Esophagus squamous epithelium (tissue), 5 donors: ENCODE measurements at regions not wholly inside any gene's neighbourhood (a gene's known extent, or its start where the extent isn't known, plus 50 kb on each side); places are given as distances from the start of the nearest gene placed in this dataset.

Source experiments
- DNase-seq: peaks from one replicate; lab custom pipeline; 2025; lab: John Stamatoyannopoulos, UW
- H3K27ac ChIP-seq, 4 donors: fragments of 200-600 bp; sonication (generic); one replicate each; pipeline ENCODE4 v1.5.1; 2016 to 2019; ENCODE audit warnings: mild to moderate bottlenecking in 1 of 4
- H3K27me3 ChIP-seq, 4 donors: fragments of 200-600 bp; sonication (generic); 1 replicate in 3 of 4; 2 replicates in 1 of 4; pipeline versions ENCODE4 v1.5.1 to v1.6.0; 2017 to 2021; ENCODE audit warnings: antibody characterized with exemption in 1 of 4
- H3K36me3 ChIP-seq, 3 donors: fragments of 200-600 bp; sonication (generic); one replicate each; pipeline ENCODE4 v1.5.1; 2016 to 2019
- H3K4me1 ChIP-seq, 3 donors: fragments of 200-600 bp; sonication (generic); one replicate each; pipeline ENCODE4 v1.5.1; 2017 to 2019
- H3K4me3 ChIP-seq, 4 donors: fragments of 200-600 bp; sonication (generic); 1 replicate in 3 of 4; 2 replicates in 1 of 4; pipeline ENCODE4 v1.5.1; 2016 to 2019; ENCODE audit warnings: mild to moderate bottlenecking in 2 of 4, moderate library complexity in 1 of 4
- H3K9me3 ChIP-seq, 3 donors: fragments of 200-600 bp; sonication (generic); one replicate each; pipeline ENCODE4 v1.5.1; 2016 to 2019
- CTCF ChIP-seq, 6 experiments: fragments of 450-650 bp in 4 of 6; fragments of 200-600 bp in 2 of 6; sonication (generic) in 2 of 6; IDR thresholded peaks; one replicate each; pipeline ENCODE4 v1.5.1; 2016 to 2019; ENCODE audit warnings: antibody characterized with exemption in 6 of 6, mild to moderate bottlenecking in 4 of 6, moderate library complexity in 4 of 6
- POLR2A ChIP-seq, 4 donors: fragments of 450-650 bp; IDR thresholded peaks; one replicate each; pipeline ENCODE4 v1.6.1; 2017; ENCODE audit warnings: antibody characterized with exemption in 4 of 4, mild to moderate bottlenecking in 4 of 4, moderate library complexity in 3 of 4
- WGBS, 2 donors: methylation state at CpG; one replicate each; pipeline ENCODE4 v1.1.5; 2018; 5-methylcytosine and 5-hydroxymethylcytosine counted together
- intact Hi-C: fragments of 100-400 bp; cut with DNase I; formaldehyde crosslinking; loops from one replicate; pipeline ENCODE4 v1.15.0; 2022
- donor health status: DM: yes; HTN: yes; CAD: no.

- H3K4me3 ChIP-seq: no peak overlapping the region
- TF ChIP-seq CTCF (IDR thresholded peaks at IDR 0.05) (no peak), POLR2A (IDR thresholded peaks at IDR 0.05) (no peak)
- 39 to 61% methylated on average over 2 of the region's 2 CpGs for WGBS, 2 donors
- intact Hi-C loops: no loop called here
- no peaks in the 10 kb centered on the region for H3K27me3 ChIP-seq
- no peak overlapping the region for H3K27ac ChIP-seq
- no peak for DNase-seq
- no peaks in the 10 kb centered on the region for H3K4me1 ChIP-seq
- no peaks in the 10 kb centered on the region for H3K9me3 ChIP-seq
- no peaks in the 10 kb centered on the region for H3K36me3 ChIP-seq
Observed at GRCh38 chr5:86525622-86526021, 92.1 kb upstream of the COX7C start.

- no peak for DNase-seq
- Histone ChIP-seq H3K27ac (no peak overlapping the region), H3K4me1 (no peaks in the 10 kb centered on the region), H3K4me3 (no peak overlapping the region), H3K36me3 (no peaks in the 10 kb centered on the region), H3K9me3 (no peaks in the 10 kb centered on the region), H3K27me3 (no peaks in the 10 kb centered on the region)
- 44 to 65% methylated on average over 3 of the region's 3 CpGs for WGBS, 2 donors
- intact Hi-C loops: no loop called here
- TF ChIP-seq CTCF (IDR thresholded peaks at IDR 0.05): no peak
- TF ChIP-seq POLR2A (IDR thresholded peaks at IDR 0.05): no peak
Observed at GRCh38 chr5:86526811-86527348, 90.9 kb upstream of the COX7C start.

- 60 to 61% methylated on average over 2 of the region's 2 CpGs for WGBS, 2 donors
- H3K9me3 ChIP-seq: no peaks in the 10 kb centered on the region
- no peak for DNase-seq
- H3K27ac ChIP-seq: no peak overlapping the region
- no peak for TF ChIP-seq CTCF (IDR thresholded peaks at IDR 0.05)
- no peak for TF ChIP-seq POLR2A (IDR thresholded peaks at IDR 0.05)
- no peaks in the 10 kb centered on the region for H3K4me1 ChIP-seq
- H3K4me3 ChIP-seq: no peak overlapping the region
- intact Hi-C loops: no loop called here
- H3K27me3 ChIP-seq: no peaks in the 10 kb centered on the region
- H3K36me3 ChIP-seq: no peaks in the 10 kb centered on the region
Observed at GRCh38 chr5:86532429-86532828, 85.3 kb upstream of the COX7C start.

- H3K9me3 ChIP-seq: no peaks in the 10 kb centered on the region
- H3K27me3 ChIP-seq: no peaks in the 10 kb centered on the region
- H3K27ac ChIP-seq: no peak overlapping the region
- intact Hi-C loops: no loop called here
- DNase-seq: no peak
- 80 to 85% methylated on average over 3 of the region's 3 CpGs for WGBS, 2 donors
- no peak for TF ChIP-seq CTCF (IDR thresholded peaks at IDR 0.05)
- no peak for TF ChIP-seq POLR2A (IDR thresholded peaks at IDR 0.05)
- no peak overlapping the region for H3K4me3 ChIP-seq
- H3K4me1 ChIP-seq: no peaks in the 10 kb centered on the region
- no peaks in the 10 kb centered on the region for H3K36me3 ChIP-seq
Observed at GRCh38 chr5:86536396-86536795, 81.3 kb upstream of the COX7C start.

GRCh38 chr5:86542532-86542931, 75.2 kb upstream of the COX7C start:
- intact Hi-C loops: no loop called here
- no peak for TF ChIP-seq CTCF (IDR thresholded peaks at IDR 0.05)
- no peak for TF ChIP-seq POLR2A (IDR thresholded peaks at IDR 0.05)

More at GRCh38 chr5:86542532-86542931, 75.2 kb upstream of the COX7C start:
- no peak overlapping the region for H3K27ac ChIP-seq
- no peaks in the 10 kb centered on the region for H3K27me3 ChIP-seq
- no peak overlapping the region for H3K4me3 ChIP-seq
- H3K9me3 ChIP-seq: no peaks in the 10 kb centered on the region
- no peaks in the 10 kb centered on the region for H3K4me1 ChIP-seq
- 57 to 68% methylated on average over 3 of the region's 3 CpGs for WGBS, 2 donors
- H3K36me3 ChIP-seq: no peaks in the 10 kb centered on the region
- DNase-seq: no peak
